SU-DHL-6 (cell line): ENCODE measurements at regions not wholly inside any gene's neighbourhood (a gene's known extent, or its start where the extent isn't known, plus 50 kb on each side); places are given as distances from the start of the nearest gene placed in this dataset.

Experiments
- H2AFZ ChIP-seq: fragments of 200-600 bp; sonication (generic); 2 replicates; pipeline ENCODE4 v1.6.1; 2014; ENCODE audit warnings: low read depth, mild to moderate bottlenecking, moderate library complexity, mixed read lengths, antibody characterized with exemption, low read length; ENCODE audit not compliant: severe bottlenecking
- H3F3A ChIP-seq: fragments of 200-600 bp; shearing (Covaris generic); 2 replicates; pipeline ENCODE4 v1.6.0; 2016; ENCODE audit warnings: antibody characterized with exemption, mild to moderate bottlenecking; ENCODE audit not compliant: insufficient read depth
- H3K27ac ChIP-seq: fragments of 200-600 bp; sonication (generic); 2 replicates; pipeline ENCODE4 v1.5.1; 2016; ENCODE audit warnings: low read depth, mild to moderate bottlenecking, low read length, moderate library complexity, mixed read lengths
- H3K27me3 ChIP-seq: fragments of 200-600 bp; sonication (generic), shearing (Covaris generic); 2 replicates; pipeline ENCODE4 v1.6.0; 2014; ENCODE audit warnings: mild to moderate bottlenecking, low read length
- H3K36me3 ChIP-seq: fragments of 200-600 bp; sonication (generic); 2 replicates; pipeline ENCODE4 v1.6.1; 2014; ENCODE audit warnings: mild to moderate bottlenecking, low read length, mixed read lengths
- H3K4me2 ChIP-seq: fragments of 300-600, 200-600 bp; shearing (Covaris generic), sonication (generic); 2 replicates; pipeline ENCODE4 v1.6.0; 2014; ENCODE audit warnings: low read length, low read depth, mild to moderate bottlenecking; ENCODE audit not compliant: poor library complexity, severe bottlenecking
- H3K4me3 ChIP-seq: fragments of 200-600 bp; sonication (generic); 2 replicates; pipeline ENCODE4 v1.5.1; 2014; ENCODE audit warnings: antibody characterized with exemption, low read length, mild to moderate bottlenecking, mixed read lengths; ENCODE audit not compliant: insufficient read depth, poor library complexity, severe bottlenecking
- H3K79me2 ChIP-seq: fragments of 200-600 bp; sonication (generic); 2 replicates; pipeline ENCODE4 v1.6.1; 2014; ENCODE audit warnings: mild to moderate bottlenecking, low read length, moderate library complexity; ENCODE audit not compliant: insufficient read depth
- H3K9ac ChIP-seq: fragments of 200-600 bp; sonication (generic); 2 replicates; pipeline ENCODE4 v1.7.0; 2014; ENCODE audit warnings: mild to moderate bottlenecking, low read length
- H3K9me2 ChIP-seq: fragments of 200-600 bp; sonication (generic); replicated peaks from 2 replicates; pipeline ENCODE4 v1.6.1; 2014; ENCODE audit warnings: low read length; ENCODE audit not compliant: insufficient read depth
- H3K9me3 ChIP-seq: fragments of 200-600 bp; sonication (generic); 2 replicates; pipeline ENCODE4 v1.6.1; 2014; ENCODE audit warnings: low read length, mixed read lengths; ENCODE audit not compliant: insufficient read depth
- H4K20me1 ChIP-seq: fragments of 200-600 bp; sonication (generic); 2 replicates; pipeline ENCODE4 v1.6.1; 2014; ENCODE audit warnings: low read depth, mild to moderate bottlenecking, antibody characterized with exemption, low read length, moderate library complexity, mixed read lengths
- EZH2phosphoT487 ChIP-seq: fragments of 200-600 bp; sonication (generic), shearing (Covaris generic); conservative IDR thresholded peaks from 2 replicates; pipeline ENCODE4 v1.6.1; 2018; ENCODE audit warnings: mild to moderate bottlenecking, antibody characterized with exemption, low read length, moderate library complexity, mixed read lengths
- TF ChIP-seq, protein P1 (sequence below): fragments of 200-600 bp; sonication (generic); IDR thresholded peaks from one replicate; pipeline ENCODE4 v1.5.1; 2017; ENCODE audit warnings: antibody characterized with exemption, mild to moderate bottlenecking, low read length, moderate library complexity; ENCODE audit not compliant: insufficient read depth, poor library complexity, severe bottlenecking

DNA sequence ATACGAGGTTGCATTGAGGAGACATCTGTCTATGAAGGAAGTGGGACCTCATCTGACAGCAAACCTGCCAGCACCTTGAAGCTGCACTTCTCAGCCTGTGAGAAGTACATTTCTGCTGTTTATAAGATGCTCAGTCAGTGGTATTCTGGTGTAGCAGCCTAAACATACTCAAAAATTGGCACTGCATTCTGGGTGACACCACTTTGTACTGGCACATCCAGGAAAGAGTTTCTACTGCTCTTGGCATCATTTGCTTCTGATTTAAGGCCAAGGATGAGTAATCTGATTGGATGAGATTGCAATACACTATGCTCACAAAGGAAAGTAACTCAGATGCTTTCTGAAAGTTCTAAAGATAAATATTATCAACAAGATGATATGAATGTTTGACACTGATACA, 275.4 kb upstream of the TFAP2D start:
- Histone ChIP-seq H3K4me3 (no peak overlapping the region), H3K27me3 (no peaks in the 10 kb centered on the region), H4K20me1 (no peaks in the 10 kb centered on the region), H3F3A (no peaks in the 10 kb centered on the region), H3K27ac (no peak overlapping the region), H3K4me2 (no peak overlapping the region), H3K9me3 (no peaks in the 10 kb centered on the region), H3K9ac (no peak overlapping the region), H2AFZ (no peak overlapping the region), H3K79me2 (no peaks in the 10 kb centered on the region), H3K36me3 (no peaks in the 10 kb centered on the region), H3K9me2 (no peaks in the 10 kb centered on the region)
- TF ChIP-seq EZH2phosphoT487: no peak
- TF ChIP-seq, protein P1, sequence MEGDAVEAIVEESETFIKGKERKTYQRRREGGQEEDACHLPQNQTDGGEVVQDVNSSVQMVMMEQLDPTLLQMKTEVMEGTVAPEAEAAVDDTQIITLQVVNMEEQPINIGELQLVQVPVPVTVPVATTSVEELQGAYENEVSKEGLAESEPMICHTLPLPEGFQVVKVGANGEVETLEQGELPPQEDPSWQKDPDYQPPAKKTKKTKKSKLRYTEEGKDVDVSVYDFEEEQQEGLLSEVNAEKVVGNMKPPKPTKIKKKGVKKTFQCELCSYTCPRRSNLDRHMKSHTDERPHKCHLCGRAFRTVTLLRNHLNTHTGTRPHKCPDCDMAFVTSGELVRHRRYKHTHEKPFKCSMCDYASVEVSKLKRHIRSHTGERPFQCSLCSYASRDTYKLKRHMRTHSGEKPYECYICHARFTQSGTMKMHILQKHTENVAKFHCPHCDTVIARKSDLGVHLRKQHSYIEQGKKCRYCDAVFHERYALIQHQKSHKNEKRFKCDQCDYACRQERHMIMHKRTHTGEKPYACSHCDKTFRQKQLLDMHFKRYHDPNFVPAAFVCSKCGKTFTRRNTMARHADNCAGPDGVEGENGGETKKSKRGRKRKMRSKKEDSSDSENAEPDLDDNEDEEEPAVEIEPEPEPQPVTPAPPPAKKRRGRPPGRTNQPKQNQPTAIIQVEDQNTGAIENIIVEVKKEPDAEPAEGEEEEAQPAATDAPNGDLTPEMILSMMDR: no peak

DNA sequence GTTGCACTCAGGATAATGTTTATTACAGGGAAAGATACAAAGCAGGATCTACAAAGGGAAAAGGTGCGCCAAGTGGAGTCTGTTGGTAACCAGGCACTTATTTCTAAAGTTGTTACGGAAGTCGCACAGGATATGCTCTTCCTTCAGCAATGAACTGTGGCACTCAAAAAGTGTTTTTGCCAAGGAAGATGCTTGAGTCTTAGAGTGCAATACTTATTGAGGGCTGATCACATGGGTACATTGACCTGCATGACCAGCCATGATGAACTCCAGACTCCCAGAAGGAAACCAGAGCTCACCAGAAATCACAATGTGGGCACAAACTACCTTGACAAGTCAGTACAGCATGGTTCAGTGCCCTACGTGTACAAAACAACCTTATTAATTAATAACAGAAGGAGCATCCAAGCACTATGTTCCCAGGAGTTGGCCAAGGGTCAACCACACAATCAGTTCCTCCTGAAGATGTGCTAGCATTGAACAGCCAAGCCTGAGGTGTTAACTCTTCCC, 270.7 kb upstream of the TFAP2D start:
- TF ChIP-seq EZH2phosphoT487: no peak
- TF ChIP-seq, protein P1: no peak
- Histone ChIP-seq H3K27me3 (no peaks in the 10 kb centered on the region), H3K36me3 (no peaks in the 10 kb centered on the region), H3K9ac (no peak overlapping the region), H3K4me2 (no peak overlapping the region), H4K20me1 (no peaks in the 10 kb centered on the region), H3K4me3 (no peak overlapping the region), H3F3A (no peaks in the 10 kb centered on the region), H3K9me2 (no peaks in the 10 kb centered on the region), H3K9me3 (no peaks in the 10 kb centered on the region), H3K79me2 (no peaks in the 10 kb centered on the region), H2AFZ (no peak overlapping the region), H3K27ac (no peak overlapping the region)

DNA sequence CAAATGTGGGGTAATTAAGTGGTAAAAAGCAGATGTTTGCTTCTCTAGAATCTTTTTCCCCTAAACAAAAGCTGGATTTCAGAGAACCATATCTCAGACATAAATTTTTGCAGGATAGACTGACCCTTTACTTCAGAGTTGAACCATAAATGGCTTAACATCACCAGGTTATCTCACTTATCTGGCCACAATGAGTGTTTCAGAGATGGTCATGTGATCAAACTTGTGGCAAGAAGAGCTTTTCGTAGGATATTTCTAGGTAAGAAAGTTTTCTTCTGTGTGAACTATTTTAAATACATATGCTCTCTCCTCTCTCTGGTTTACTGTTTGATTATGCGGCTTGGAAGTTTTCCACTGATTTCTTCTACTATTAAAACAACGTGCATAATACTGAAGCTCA, 270.2 kb upstream of the TFAP2D start:
- Histone ChIP-seq H2AFZ (no peak overlapping the region), H4K20me1 (no peaks in the 10 kb centered on the region), H3F3A (no peaks in the 10 kb centered on the region), H3K9ac (no peak overlapping the region), H3K36me3 (no peaks in the 10 kb centered on the region), H3K9me3 (no peaks in the 10 kb centered on the region), H3K9me2 (no peaks in the 10 kb centered on the region), H3K4me2 (no peak overlapping the region), H3K79me2 (no peaks in the 10 kb centered on the region), H3K4me3 (no peak overlapping the region), H3K27me3 (no peaks in the 10 kb centered on the region), H3K27ac (no peak overlapping the region)
- TF ChIP-seq, protein P1: no peak

DNA sequence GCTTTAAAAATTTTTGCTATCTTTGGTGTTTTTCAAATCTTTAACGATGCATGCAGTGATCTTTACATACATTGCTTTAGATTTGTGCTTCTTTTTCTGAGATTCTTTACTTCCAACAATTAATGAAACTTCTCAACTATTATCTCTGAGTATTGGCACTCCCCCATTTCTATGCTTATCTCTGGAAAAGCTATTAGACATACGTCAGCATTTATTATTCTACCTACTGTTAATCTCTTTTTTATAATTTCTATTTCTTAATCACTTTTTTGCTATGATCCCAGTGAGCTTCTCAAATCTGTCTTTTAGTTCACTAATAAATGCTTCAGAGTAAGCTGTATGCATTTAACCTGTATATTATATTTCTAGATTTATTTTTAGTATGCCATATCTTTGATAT, 264.2 kb upstream of the TFAP2D start:
- H3K9me2 ChIP-seq: no peaks in the 10 kb centered on the region

More for the DNA sequence above, 264.2 kb upstream of the TFAP2D start:
- H3K4me2 ChIP-seq: no peak overlapping the region
- H3K79me2 ChIP-seq: no peaks in the 10 kb centered on the region
- no peak overlapping the region for H3K27ac ChIP-seq
- no peaks in the 10 kb centered on the region for H3K9me3 ChIP-seq
- TF ChIP-seq, protein P1: no peak
- TF ChIP-seq EZH2phosphoT487: no peak
- no peak overlapping the region for H3K4me3 ChIP-seq
- H4K20me1 ChIP-seq: no peaks in the 10 kb centered on the region
- H3K9ac ChIP-seq: no peak overlapping the region
- no peak overlapping the region for H2AFZ ChIP-seq
- H3F3A ChIP-seq: no peaks in the 10 kb centered on the region
- no peaks in the 10 kb centered on the region for H3K27me3 ChIP-seq
- no peaks in the 10 kb centered on the region for H3K36me3 ChIP-seq
